D721Med (cell line): ENCODE measurements at regions not wholly inside any gene's neighbourhood (a gene's known extent, or its start where the extent isn't known, plus 50 kb on each side); places are given as distances from the start of the nearest gene placed in this dataset.
"Not testable (repeated sequence)": the region's sequence is repeated elsewhere in the genome, so short reads cannot be mapped to it uniquely, and the experiment has no call there.

ENCODE experiments used
- DNase-seq: peaks from one replicate; pipeline ENCODE4 v3.0.0; 2011; ENCODE audit warnings: low spot score; ENCODE audit not compliant: insufficient read length
- FAIRE-seq: peaks from 2 replicates; lab custom pipeline; 2011; peaks lifted over from hg19 to GRCh38; lab: Jason Lieb, UNC
- TF ChIP-seq, protein P1 (sequence below): IDR thresholded peaks from 2 replicates; pipeline ENCODE4 v1.5.1; 2012; ENCODE audit warnings: mild to moderate bottlenecking, control low read depth; ENCODE audit not compliant: insufficient read depth; ENCODE audit errors: missing control alignments

DNA sequence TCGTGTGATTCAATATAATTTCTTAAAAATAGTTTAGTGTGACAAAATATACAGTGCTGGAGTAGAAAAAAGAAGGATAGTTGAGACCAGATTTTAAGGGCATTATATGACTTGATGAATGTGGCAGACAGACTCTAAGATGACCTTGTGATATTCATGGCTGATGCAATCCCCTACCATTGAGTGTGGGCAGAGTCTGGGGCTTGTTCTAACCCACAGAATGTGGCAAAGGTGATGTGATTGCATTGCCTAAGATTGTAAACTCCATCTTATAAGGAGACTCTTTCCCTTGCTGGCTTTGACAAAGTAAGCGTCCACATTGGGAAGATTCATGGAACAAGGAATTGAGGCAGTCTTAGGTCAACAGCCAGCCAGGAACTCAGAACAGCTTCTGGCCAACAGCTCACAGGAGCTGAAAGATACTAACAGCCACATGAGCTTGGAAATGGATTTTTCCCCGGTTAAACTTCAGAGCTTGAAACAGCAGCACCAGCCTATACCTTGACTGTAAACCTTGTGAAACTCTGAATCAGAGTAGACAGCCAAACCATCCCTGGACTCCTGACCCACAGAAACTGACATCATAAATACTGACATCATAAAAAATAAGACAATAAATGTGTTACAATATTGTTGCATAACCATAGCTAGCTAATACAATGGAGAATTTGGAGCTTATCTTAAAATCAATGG, 864.5 kb downstream of the TTLL7 start:
- peak; percentile 46 for FAIRE-seq
- DNase-seq, result not testable (repeated sequence)

DNA sequence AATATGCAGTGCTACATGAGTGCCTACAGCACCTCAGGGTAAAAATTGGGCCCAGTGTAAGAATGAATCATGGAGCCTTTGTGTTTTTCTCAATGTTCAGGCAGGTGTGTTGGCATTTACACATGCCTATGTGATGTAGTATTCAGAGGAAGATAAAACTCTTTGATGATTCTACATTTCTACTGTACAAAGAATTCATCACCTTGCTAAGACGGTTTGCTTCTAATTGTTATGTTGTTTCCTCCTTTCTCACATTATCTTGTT, 867.3 kb downstream of the TTLL7 start:
- DNase-seq, result no peak
- TF ChIP-seq, protein P1, sequence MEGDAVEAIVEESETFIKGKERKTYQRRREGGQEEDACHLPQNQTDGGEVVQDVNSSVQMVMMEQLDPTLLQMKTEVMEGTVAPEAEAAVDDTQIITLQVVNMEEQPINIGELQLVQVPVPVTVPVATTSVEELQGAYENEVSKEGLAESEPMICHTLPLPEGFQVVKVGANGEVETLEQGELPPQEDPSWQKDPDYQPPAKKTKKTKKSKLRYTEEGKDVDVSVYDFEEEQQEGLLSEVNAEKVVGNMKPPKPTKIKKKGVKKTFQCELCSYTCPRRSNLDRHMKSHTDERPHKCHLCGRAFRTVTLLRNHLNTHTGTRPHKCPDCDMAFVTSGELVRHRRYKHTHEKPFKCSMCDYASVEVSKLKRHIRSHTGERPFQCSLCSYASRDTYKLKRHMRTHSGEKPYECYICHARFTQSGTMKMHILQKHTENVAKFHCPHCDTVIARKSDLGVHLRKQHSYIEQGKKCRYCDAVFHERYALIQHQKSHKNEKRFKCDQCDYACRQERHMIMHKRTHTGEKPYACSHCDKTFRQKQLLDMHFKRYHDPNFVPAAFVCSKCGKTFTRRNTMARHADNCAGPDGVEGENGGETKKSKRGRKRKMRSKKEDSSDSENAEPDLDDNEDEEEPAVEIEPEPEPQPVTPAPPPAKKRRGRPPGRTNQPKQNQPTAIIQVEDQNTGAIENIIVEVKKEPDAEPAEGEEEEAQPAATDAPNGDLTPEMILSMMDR, result no peak
- no peak for FAIRE-seq

DNA sequence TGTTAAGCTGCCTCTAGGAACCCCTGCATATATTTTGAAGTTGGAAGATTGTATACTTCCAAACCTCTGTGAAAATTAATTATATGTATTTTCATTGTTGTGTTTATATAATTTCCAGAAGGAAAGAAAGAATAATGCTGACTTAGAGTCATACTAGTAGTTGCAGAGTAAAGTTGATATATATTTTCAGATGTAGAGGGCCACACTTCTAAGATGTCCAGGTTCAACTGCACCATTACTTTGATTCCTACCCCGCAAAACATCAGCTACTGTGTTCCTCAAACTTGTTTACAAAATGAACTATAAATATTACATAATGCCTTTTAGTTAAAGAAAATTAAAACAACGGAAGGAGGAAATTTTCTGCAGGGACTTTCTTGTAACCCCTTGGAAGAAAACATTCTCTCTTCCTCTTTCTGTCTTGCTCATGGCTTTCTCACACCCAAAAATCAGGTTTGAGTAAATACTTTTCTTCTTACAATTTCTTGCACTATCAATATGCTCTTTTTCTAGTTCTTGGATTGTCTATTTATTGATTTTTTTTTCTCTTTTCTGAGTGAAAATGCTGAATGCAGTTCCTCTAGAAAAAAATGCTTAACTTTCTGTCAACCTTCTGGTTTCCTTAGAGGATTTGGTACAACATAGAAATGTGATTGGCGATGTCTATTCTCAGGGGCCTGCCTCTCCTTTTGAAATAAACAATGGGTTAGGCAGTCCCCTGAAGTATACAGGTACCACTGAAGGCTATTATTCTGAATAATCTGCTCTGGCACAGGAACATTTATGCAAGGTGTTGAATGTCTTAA, 867.8 kb downstream of the TTLL7 start:
- DNase-seq (no peak), FAIRE-seq (no peak)
- TF ChIP-seq, protein P1, result no peak

DNA sequence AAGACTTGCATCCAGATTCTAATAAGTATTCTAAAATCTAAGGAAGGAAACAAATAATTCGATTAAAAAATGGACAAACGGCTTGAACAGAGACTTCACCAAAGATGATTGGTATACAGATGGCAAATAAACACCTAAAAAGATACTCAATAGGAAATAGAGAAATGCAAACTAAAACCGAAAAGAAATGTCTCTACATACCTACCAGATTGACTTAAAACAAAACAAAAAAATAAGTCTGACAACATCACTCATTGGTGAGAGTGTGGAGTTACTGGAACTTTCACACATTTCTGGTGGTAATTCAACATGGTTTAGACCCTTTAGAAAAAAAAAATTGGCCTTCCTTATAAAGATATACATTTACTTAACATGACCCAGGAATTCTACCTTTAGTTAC, 869.8 kb downstream of the TTLL7 start:
- FAIRE-seq (no peak), DNase-seq (no peak)
- TF ChIP-seq, protein P1, result no peak

DNA sequence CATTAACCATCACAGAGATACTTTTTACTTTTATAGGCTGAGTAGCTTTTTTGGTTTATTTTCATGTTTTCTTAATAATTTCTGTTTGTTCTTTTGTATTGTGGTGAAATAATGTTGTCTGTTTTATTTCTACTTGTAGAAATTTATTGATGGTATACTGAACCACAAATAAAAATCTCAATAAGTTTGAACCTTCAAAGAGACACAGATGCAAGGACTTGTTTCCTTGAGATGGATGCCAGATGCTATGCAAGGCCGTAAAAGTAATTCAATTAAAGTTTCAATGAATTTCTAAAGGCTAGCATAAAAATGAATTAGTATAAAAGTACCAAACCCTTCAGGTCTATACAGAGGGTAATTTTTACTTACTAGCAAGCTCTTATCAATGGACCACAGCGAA, 873.5 kb downstream of the TTLL7 start:
- FAIRE-seq (no peak), DNase-seq (no peak)
- TF ChIP-seq, protein P1, result no peak

DNA sequence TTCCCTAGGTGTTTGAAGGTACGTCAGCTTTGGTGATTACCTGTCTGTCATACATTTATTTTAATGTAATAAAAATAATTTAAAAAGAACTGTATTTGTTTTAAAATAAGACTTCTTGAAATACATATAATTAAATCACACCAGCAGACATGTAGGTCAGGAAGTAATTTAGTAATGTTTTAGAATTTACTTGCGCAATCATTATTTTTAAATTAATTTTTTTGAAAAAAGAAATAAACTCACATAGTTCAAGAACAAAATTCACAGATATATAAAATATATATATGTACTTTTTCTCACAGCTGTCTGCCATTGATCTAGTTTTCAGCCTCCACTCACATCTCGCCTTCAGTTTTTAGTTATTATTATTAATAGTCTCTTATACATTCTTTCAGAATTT, 875.9 kb downstream of the TTLL7 start:
- TF ChIP-seq, protein P1, result no peak
- DNase-seq (no peak), FAIRE-seq (no peak)

DNA sequence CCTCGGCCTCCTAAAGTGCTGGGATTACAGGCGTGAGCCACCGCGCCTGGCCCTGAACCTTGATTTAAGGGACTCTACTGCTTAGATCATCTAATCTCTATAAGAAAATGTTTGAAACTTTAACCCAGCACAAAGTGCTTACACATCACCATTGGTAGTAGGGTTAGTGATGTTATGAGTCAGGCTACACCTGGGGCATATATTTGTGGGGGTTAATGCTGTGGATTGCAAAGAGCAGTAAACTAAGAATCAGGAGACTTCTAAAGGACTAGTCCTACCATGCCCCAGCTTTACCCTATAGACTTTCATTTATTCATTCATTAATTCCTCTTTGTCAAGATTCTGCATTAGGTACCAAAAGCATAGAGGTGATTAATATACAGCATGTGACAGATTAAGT, 880.5 kb downstream of the TTLL7 start:
- TF ChIP-seq, protein P1, result no peak
- DNase-seq (no peak), FAIRE-seq (no peak)

DNA sequence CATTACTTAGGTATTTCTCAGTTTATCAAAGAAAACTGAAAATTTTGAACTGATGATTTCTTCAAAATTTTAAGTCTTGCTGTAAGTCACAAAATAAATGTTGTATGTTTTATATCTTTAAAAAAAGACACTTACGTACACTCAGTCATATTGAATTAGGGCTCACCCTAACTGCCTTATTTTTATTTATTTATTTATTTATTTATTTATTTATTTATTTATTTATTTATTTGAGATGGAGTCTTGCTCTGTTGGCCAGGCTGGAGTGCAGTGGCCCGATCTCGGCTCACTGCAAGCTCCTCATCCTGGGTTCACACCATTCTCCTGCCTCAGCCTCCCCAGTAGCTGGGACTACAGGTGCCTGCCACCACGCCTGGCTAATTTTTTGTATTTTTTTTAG, 881.9 kb downstream of the TTLL7 start:
- FAIRE-seq, DNase-seq: not testable (repeated sequence)
